HG03135 (cell line): ENCODE measurements at regions not wholly inside any gene's neighbourhood (a gene's known extent, or its start where the extent isn't known, plus 50 kb on each side); places are given as distances from the start of the nearest gene placed in this dataset.

Source experiments
- ATAC-seq: cut with Tn5 transposase; IDR thresholded peaks from one replicate; pipeline ENCODE4 v1.9.1; 2021; ENCODE audit warnings: mild to moderate bottlenecking, moderate library complexity; ENCODE audit not compliant: unreplicated experiment

GRCh38 chr4:129641179-129641578 lies 545.2 kb downstream of the C4orf33 start:
- peak; percentile 66 for ATAC-seq

GRCh38 chr4:129645461-129645860 lies 549.5 kb downstream of the C4orf33 start:
- no peak for ATAC-seq

GRCh38 chr4:129668092-129668491 lies 572.1 kb downstream of the C4orf33 start:
- ATAC-seq = no peak

GRCh38 chr4:129672941-129673340 lies 577.0 kb downstream of the C4orf33 start:
- ATAC-seq = no peak

- no peak for ATAC-seq
These were observed 579.1 kb downstream of the C4orf33 start for GRCh38 chr4:129675036-129675435.

GRCh38 chr4:129676934-129677333 lies 581.0 kb downstream of the C4orf33 start:
- ATAC-seq = no peak

- ATAC-seq = no peak
These were observed 586.6 kb downstream of the C4orf33 start for GRCh38 chr4:129682586-129682985.

- ATAC-seq = no peak
These were observed 612.0 kb downstream of the C4orf33 start for GRCh38 chr4:129707949-129708348.

GRCh38 chr4:129708784-129709183 lies 612.8 kb downstream of the C4orf33 start:
- no peak for ATAC-seq

GRCh38 chr4:129738175-129738574 lies 642.2 kb downstream of the C4orf33 start:
- ATAC-seq = no peak

GRCh38 chr4:129747756-129748155 lies 651.8 kb downstream of the C4orf33 start:
- no peak for ATAC-seq

GRCh38 chr4:129748991-129749390 lies 653.0 kb downstream of the C4orf33 start:
- no peak for ATAC-seq

- no peak for ATAC-seq
These were observed 655.7 kb downstream of the C4orf33 start for GRCh38 chr4:129751646-129752045.

- ATAC-seq = no peak
These were observed 687.6 kb downstream of the C4orf33 start for GRCh38 chr4:129783596-129783995.

GRCh38 chr4:129788486-129788885 lies 692.5 kb downstream of the C4orf33 start:
- no peak for ATAC-seq

GRCh38 chr4:129804461-129804981 lies 708.6 kb downstream of the C4orf33 start:
- no peak for ATAC-seq

- no peak for ATAC-seq
These were observed 711.0 kb downstream of the C4orf33 start for GRCh38 chr4:129806986-129807385.

GRCh38 chr4:129808242-129808641 lies 712.3 kb downstream of the C4orf33 start:
- no peak for ATAC-seq

GRCh38 chr4:129821073-129821472 lies 725.1 kb downstream of the C4orf33 start:
- no peak for ATAC-seq

GRCh38 chr4:129821963-129822362 lies 726.0 kb downstream of the C4orf33 start:
- no peak for ATAC-seq

GRCh38 chr4:129822701-129823100 lies 726.7 kb downstream of the C4orf33 start:
- ATAC-seq = no peak

- no peak for ATAC-seq
These were observed 727.2 kb downstream of the C4orf33 start for GRCh38 chr4:129823105-129823504.

- ATAC-seq = no peak
These were observed 733.4 kb downstream of the C4orf33 start for GRCh38 chr4:129829373-129829772.
